Inflammatory macrophage treated with lipopolysaccharide for 4 hours (primary cell): ENCODE measurements at regions not wholly inside any gene's neighbourhood (a gene's known extent, or its start where the extent isn't known, plus 50 kb on each side); places are given as distances from the start of the nearest gene placed in this dataset.
A peak's percentile ranks its signal among the peaks of the same experiment; 100 is the strongest.

Experiments used
- DNase-seq: peaks from one replicate; pipeline ENCODE4 v3.0.0-alpha.2; 2020

- DNase-seq = no peak
These were observed 108.9 kb downstream of the VEGFA start for GRCh38 chr6:43878823-43879495.

- no peak for DNase-seq
These were observed 108.2 kb downstream of the VEGFA start for GRCh38 chr6:43878127-43878634.

GRCh38 chr6:43877463-43878126, 107.6 kb downstream of the VEGFA start:
- DNase-seq = no peak

DNA sequence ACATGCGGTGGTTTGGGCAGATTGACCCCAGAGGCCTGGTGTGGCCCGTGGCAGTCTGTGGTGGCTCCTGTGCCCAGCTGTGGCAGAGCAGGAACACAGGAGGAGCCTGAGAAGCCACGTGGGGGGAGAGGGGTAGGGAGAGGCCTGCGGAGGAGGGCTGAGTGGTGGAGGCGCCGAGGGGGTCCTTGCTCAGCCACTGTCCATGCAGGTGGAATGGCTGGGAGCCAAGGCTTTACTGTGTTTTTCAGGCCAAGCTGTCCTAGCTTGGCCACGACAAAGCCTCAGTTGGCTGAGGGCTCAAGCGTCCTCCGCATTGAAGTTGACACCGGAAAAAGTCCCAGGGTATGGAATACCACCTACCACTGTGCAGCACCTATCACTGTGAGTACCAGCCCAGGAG, 107.0 kb downstream of the VEGFA start:
- no peak for DNase-seq

GRCh38 chr6:43876602-43877001, 106.6 kb downstream of the VEGFA start:
- DNase-seq = no peak

DNA sequence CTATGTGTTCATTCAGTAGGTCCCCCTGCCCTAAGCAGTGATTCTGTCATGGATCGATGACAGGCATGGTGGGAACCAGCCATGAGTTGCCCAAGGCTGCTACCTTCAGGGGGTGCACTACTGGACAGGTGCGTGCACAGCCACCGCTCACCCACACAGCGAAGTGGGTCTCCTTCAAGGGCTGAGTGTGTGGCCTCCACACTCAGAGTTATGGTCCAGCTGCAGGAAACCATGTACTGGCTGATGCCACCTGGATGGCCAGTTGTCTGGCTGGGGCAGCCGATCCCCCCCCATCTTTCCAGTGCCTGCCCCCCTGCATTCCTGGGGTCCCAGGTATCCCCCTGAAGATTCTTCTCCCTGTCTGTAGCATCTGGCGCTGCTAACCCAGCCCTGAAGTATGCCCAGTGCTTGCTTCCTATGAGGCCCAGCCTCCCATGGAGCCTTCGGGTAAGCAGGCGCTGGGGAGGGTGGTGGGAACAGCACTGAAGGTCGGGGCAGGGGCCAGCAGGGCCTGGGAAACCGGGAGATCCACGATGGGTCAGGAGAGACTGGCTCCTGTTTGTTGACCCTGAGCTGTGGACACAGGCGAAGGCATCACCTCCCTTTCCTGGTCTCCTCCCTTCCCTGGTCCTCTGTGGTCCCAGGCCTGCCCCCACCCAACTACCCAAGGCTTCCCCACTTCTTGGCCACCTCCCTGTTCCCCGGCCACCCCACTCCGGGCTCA, 106.0 kb downstream of the VEGFA start:
- no peak for DNase-seq

DNA sequence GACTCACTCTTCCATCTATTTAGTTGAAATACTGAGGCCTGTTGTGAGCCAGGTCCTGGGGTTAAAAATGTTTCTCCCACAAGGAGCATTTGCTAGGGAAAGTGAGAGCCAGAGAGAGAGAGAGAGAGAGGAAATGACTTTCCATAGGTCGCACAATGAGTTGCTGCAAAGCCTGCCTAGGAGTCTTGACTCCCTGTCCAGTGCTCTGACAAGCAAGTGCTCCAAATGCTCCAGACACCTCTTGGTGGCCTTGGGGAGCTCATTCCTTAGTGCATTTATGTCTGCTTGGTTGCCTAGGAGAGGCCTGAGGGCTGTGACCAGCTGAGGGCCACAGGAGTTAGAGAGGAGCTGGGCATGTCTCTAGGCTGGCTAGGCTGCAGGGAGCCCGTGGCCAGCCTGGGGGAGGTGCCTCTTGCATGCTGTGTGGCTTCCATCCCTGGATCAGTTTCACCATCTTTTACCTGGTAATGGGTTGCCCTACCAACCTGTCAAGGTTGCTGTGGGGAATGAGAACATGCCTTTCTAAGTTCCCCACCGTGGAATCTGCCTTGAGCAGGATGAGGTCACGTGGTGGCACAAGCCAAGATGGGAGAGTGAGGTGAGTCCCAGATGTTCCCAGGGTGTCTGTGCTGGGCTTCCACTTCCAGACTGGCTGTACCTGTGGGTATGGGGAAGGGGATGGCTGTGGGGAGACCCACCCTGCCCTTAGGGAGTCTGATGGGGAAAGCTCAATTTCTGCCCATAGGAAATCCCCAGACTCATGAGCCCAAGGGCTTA, 105.0 kb downstream of the VEGFA start:
- DNase-seq = no peak

GRCh38 chr6:43873806-43874714, 104.0 kb downstream of the VEGFA start:
- no peak for DNase-seq

DNA sequence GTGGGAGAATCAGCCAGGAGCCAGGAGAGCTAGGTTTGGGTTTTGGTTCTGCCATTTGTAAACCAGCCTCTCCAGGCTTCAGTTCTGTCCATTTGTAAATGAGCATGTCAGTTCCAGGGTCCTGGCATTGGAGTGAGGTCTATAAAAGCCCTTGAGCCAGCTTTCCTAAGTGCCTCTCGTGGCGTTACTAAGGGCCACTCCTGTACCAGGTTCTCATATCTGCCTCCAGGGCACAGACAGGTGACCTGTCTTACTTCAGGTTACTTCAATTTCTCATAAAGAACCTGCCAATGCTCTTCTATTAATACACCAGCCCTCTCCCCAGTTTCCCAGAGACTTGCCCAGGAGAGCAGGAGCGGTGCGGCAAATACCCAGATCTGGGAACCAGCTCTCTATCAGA, 101.9 kb downstream of the VEGFA start:
- DNase-seq = no peak

DNA sequence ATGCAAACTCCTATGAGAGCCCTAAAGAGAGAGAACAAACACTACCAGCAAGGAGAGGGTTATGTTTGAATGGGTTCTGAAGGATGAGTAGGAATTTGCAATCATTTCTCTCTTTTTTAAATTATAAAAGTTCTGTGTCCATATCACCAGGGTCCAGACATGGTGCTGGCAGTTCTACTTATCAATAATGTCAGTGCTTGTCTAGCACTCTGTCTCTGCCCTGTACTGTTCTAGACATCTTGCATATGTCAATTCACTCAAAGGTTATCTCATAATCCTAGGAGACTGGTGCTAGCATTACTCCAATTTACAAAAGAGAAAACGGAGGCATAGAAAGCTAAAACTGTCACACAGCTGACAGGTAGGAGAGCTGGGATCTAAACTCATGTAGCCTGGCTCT, 101.3 kb downstream of the VEGFA start:
- no peak for DNase-seq

- no peak for DNase-seq
These were observed 100.7 kb downstream of the VEGFA start for GRCh38 chr6:43870660-43871061.

DNA sequence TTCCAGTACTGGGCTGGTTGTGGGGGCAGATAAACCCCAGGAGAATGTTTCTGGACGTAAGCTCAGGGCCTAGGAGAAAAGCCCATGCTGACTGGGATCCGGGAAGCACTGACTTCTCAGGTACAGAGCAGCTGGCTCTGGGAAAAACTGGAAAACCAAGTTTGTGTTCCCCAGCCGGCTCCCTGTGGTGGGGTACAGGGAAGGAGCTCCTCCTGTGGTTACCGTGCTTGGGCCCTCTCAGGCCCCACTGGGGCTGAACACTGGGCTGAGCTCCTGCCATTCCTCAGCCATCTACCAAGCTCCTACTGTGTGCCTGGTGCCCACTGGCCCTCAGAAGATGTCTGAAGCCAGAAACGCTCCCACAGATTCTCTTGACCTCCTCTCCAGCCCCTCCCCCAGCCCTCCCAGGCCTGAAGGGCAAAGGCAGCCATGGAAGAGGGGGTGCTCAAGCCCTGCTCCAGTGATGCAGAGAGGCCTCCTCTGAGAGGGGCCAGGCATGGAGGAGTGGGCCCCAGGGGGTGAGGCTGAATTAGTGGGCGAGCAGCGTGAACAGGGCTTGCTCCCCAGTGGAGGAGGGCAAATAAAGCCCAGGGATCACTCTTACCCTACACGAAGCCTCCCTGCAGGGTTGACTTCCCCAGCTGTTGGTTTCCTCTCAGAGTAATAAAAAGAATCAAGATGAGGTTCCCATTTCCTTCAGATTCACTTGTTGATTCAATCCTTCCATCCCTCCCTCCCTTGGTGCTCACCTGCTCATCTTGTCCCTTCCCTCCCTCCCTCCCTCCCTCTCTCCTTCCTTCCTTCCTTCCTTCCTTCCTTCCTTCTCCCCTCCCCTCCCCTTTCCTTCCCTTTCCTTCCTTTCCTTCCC, 100.0 kb downstream of the VEGFA start:
- no peak for DNase-seq

- no peak for DNase-seq
These were observed 99.2 kb downstream of the VEGFA start for GRCh38 chr6:43869079-43869710.

GRCh38 chr6:43868467-43868866, 98.5 kb downstream of the VEGFA start:
- DNase-seq = no peak

DNA sequence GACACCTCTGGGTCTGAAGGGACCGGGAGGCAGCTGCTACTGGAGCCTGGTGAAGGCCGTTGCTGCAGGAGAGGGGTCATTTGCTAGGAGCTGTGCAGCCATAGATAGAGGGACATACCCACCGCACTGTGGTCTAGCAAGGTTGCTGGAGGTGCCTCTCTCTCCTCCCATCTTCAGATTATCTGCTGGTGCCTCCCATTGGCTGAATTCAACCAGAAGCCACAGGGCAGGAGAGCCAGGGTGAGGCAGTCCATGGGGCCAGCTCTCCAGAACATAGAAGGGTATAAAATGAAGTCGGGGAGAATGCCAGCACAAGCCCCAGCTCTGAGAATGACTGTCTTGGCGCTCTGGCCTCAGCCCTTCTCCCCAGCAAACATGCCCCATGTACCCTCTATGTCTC, 98.0 kb downstream of the VEGFA start:
- no peak for DNase-seq

DNA sequence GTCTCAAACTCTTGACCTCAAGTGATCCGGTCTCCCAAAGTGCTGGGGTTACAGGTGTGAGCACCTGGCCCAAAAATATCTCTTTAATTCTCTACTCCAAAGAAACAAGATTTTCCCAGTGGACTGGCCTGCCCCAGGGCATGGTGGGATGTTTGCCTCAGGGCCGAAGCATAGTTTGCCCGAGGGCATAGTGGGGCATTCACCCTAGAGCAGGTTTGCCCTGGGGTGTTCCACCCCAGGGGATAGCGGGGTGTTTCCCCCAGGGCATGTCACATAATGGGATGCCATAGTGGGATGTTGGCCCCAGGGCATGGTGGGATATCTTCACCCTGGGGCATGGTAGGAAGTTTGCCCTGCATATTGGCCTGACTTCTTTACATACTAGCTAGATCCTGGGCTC, 97.2 kb downstream of the VEGFA start:
- DNase-seq = no peak

- DNase-seq = no peak
These were observed 96.1 kb downstream of the VEGFA start for GRCh38 chr6:43865932-43866645.

- no peak for DNase-seq
These were observed 95.1 kb downstream of the VEGFA start for GRCh38 chr6:43865086-43865485.

GRCh38 chr6:43862925-43863324, 92.9 kb downstream of the VEGFA start:
- peak; percentile 46 for DNase-seq
